GM19372 (cell line): ENCODE measurements at regions not wholly inside any gene's neighbourhood (a gene's known extent, or its start where the extent isn't known, plus 50 kb on each side); places are given as distances from the start of the nearest gene placed in this dataset.
"Not testable (repeated sequence)": the region's sequence is repeated elsewhere in the genome, so short reads cannot be mapped to it uniquely, and the experiment has no call there.

Experiments
- ATAC-seq: cut with Tn5 transposase; IDR thresholded peaks from one replicate; pipeline ENCODE4 v1.9.1; 2021; ENCODE audit warnings: mild to moderate bottlenecking, low read depth, moderate library complexity; ENCODE audit not compliant: unreplicated experiment

DNA sequence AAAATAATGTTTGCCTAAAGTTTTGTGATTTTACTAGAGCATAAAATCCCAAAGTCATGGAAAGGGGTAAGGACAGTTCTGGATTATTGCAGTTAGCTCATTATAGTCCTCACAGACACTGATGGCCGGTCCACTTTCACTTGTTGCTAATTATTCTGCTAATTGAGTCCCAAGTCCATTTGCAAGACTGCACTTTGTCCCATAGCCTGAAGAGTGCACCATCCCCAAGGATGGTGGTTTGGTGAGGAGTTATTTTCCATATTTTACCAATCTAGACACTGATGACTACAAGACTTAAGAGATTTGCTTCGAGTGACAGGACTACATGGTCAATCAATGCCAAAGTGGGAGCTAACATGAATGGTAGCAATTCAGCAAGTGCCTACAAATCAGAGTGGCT lies 181.8 kb upstream of the CACNA2D1 start:
- ATAC-seq: no peak

GRCh38 chr7:82624965-82625364 lies 181.4 kb upstream of the CACNA2D1 start:
- ATAC-seq: no peak

GRCh38 chr7:82624337-82624736 lies 180.8 kb upstream of the CACNA2D1 start:
- ATAC-seq: no peak

GRCh38 chr7:82623812-82624211 lies 180.2 kb upstream of the CACNA2D1 start:
- ATAC-seq: no peak

DNA sequence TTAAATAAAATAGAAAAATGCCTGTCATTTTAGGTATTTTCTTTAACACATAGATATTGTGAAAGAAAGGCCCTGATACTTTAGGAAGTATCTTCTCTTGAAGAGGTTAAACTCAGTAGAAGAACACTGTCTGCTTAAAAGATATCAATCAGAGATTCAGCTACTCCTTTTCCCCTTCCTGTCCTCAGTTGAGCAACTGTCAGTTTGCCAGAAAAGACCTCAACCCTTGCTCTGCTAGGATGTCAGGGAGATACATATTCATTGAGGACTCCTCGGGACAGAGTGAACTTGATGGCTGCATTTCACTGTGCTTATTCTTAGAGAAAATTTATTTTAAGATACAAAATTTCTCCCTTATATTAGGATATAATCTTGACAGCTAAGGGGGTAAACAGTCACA lies 173.6 kb upstream of the CACNA2D1 start:
- ATAC-seq: no peak

DNA sequence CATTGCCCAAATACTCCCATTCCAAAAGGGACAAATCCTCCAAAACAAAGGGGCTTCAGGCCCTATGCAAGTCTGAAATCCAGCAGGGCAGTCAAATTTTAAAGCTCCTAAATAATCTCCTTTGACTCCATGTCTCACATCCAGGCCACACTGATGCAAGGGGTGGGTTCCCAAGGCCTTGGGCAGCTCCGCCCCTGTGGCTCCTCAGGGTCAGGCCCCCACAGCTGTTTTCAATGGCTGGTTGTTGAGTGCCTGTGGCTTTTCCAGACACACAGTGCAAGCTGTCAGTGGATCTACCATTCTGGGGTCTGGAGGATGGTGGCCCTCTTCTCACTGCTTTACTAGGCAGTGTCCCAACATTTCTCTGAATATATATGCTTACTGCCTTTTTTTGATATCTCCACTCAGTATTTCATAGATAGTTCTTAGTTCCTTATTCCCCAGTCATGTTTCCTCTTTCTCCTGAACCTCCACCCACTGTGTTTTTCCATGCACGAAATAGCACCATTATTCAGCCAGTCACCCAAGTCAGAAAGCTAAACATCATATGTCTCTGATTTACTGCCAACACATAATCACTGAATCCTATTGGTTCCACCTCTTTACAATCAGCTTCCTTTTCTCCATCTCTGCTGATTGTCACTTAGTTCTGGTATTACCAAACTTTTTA lies 172.6 kb upstream of the CACNA2D1 start:
- no peak for ATAC-seq

GRCh38 chr7:82615527-82615926 lies 171.9 kb upstream of the CACNA2D1 start:
- no peak for ATAC-seq

GRCh38 chr7:82609746-82610145 lies 166.2 kb upstream of the CACNA2D1 start:
- no peak for ATAC-seq

- ATAC-seq: no peak
Observed at GRCh38 chr7:82605247-82605864, 161.8 kb upstream of the CACNA2D1 start.

DNA sequence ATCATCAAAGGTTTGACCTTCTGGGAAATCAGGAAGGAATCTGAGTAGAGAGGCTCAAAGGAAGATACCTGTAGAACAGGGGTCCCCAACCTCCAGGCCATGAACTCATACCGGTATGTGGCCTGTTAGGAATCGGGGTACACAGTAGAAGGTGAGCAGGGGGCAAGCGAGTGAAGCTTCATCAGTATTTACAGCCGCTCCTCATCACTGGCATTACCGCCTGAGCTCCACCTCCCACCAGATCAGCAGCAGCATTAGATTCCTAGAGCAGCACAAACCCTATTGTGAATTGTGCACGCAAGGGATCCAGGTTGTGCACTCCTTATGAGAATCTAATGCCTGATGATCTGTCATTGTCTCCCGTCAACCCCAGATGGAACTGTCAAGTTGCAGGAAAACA lies 158.5 kb upstream of the CACNA2D1 start:
- ATAC-seq: no peak

DNA sequence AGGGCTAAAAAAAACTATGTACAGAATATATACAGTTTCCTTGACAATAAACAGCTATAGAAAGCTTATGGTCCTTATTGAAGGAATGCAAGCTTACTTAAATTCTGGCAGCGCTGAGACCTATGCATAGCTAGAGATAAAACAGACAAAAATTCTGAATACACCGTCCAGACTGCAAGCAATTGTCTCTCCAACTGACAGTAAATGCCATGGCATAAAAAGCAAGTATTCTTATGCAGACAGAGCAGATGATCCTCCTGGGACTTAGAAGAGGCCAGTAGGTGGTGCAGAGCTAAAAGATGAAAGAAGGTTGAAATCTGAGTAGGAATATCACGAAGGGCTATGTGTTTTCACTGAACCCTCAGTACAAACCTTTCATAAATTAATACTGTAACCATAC lies 157.0 kb upstream of the CACNA2D1 start:
- no peak for ATAC-seq

DNA sequence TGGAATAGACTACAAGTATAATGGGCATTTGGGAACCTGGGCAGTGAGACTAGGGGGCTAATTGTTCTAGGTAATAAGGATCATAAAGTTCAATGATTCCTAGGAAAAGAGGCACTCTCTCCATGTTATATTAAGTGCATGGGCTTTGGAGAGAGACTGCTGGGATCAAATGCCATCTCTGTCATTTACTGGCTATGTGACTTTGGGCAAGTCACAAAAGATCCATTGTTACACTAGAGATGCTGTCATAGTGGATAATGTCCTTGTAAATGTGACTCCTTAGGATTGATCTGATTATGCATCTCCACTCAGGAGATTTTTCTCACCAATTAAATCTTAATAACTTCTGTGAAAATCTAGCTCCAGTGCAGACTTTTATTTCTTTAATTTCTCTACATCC lies 156.3 kb upstream of the CACNA2D1 start:
- ATAC-seq: no peak

DNA sequence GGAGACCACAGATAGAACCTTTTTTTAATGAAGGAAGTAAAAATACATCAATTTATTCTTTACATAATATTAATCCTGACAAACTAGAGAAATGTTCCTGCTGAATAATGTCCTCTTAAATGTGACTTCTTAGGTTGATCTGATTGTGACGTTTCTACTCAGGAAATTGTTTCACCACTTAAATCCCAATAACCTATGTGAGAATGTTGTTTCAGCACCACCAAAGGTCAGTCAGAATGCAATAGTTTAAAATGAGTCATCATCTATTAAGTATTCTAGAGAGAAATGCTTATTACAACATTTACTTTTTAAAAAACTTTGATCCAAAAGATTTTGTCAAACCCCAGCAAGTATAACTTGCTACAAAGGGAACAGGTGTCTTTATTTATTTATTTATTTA lies 155.4 kb upstream of the CACNA2D1 start:
- ATAC-seq: no peak

GRCh38 chr7:82595795-82596194 lies 152.2 kb upstream of the CACNA2D1 start:
- not testable (repeated sequence) for ATAC-seq

- ATAC-seq: no peak
Observed at GRCh38 chr7:82595176-82595575, 151.6 kb upstream of the CACNA2D1 start.

GRCh38 chr7:82594665-82595064 lies 151.1 kb upstream of the CACNA2D1 start:
- no peak for ATAC-seq

- no peak for ATAC-seq
Observed at GRCh38 chr7:82593780-82594179, 150.2 kb upstream of the CACNA2D1 start.

DNA sequence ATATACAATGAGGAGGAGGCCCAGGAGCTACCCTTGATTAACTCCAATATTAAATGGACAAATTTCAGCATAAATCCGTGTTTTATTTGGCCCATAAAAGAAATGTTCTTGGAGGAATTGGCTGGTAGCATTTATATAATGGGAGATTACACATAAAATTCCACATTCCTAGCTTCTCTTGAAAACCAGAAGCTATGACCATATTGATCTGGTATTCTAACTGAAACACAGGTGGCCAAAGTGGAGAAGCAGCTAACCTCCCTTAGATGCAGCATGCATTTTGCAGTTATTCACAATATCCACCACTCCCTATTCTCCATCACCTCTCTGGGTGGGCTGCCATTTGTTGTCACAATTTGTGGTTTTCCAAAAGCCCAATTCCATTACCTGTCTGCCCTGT lies 148.8 kb upstream of the CACNA2D1 start:
- ATAC-seq: no peak

- no peak for ATAC-seq
Observed at GRCh38 chr7:82579047-82579446, 135.5 kb upstream of the CACNA2D1 start.

- ATAC-seq: no peak
Observed at GRCh38 chr7:82578430-82578829, 134.9 kb upstream of the CACNA2D1 start.

DNA sequence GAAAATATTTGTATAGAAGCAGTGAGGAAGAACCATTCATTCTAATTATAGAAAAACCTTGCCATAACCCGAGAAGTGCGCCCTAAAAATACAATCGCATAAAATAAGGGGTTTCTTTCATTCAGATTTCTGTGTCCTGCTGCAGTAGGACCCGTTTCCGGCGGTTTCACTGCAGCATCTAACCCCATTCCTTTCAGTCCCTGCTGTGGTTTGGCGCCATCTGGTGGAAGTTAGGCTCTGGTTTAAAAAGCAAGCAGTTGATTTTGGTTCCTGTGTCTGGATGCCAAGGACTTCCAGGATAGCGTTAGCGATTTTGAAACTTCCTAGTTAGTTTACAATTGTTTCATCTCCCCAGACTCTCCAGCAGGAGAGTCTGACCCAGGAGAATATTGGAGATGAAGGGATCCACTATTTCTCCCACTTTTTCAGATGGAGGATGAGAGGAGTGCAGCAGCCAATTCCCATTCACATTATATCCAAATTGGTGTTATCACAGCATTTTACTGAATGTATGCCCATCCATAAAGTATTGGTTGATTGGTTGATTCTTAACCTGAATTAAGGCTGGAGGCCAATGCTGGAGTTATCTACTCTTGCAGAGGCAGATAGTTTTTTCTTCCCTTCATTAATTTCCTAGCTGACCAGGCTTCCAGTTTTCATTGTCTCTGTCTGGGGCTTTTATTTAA lies 128.8 kb upstream of the CACNA2D1 start:
- peak; percentile 80 for ATAC-seq

DNA sequence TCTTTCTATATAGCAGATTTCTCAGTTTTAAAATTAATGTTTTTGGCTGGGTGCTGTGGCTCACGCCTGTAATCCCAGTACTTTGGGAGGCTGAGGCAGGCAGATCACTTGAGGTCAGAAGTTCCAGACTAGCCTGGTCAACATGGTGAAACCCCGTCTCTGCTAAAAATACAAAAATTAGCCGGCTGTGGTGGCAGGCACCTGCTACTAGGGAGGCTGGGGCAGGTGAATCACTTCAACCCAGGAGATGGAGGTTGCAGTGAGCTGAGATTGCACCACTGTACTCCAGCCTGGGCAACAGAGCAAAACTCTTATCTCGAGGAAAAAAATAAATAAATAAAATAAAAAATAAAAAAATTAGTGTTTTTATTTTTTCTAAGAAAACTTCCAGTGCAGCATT lies 127.5 kb upstream of the CACNA2D1 start:
- not testable (repeated sequence) for ATAC-seq
